ENCODE measurements at regions not wholly inside any gene's neighbourhood (a gene's known extent, or its start where the extent isn't known, plus 50 kb on each side); places are given as distances from the start of the nearest gene placed in this dataset.

DNA sequence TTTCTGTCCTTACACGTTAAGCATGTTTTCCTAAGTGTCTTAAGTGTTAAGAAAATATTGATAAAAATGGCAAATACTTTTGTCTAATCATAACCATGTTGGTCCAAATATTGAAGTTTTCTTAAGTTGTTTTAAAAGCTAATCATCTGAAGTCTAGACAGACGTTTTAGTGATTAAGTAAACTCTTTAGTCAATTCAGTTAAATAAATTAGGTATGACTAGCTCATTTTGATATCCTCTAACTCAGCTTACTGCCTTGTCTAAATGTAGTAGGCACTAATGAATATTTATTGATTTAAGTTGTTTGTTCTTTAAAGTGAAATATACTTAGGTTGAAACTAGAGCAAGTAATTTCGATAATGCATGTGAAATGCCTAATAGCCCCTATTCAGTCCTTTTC, 471.8 kb upstream of the CHST9 start:
- no peak for TF ChIP-seq CTCF (IDR thresholded peaks at IDR 0.05; ENCODE audit: control insufficient read depth, insufficient read depth, low read depth, low read length, missing control alignments)
- no peak overlapping the region for H3K4me3 ChIP-seq (ENCODE audit: control insufficient read depth, low read depth, low read length)
- DNase-seq (ENCODE audit: low read depth) = no peak

- no peak overlapping the region for H3K4me3 ChIP-seq (ENCODE audit: control insufficient read depth, low read depth, low read length)
- no peak for DNase-seq (ENCODE audit: low read depth)
- no peak for TF ChIP-seq CTCF (IDR thresholded peaks at IDR 0.05; ENCODE audit: control insufficient read depth, insufficient read depth, low read depth, low read length, missing control alignments)
Observed at GRCh38 chr18:27656167-27656778, 471.2 kb upstream of the CHST9 start.

- no peak for DNase-seq (ENCODE audit: low read depth)
- no peak overlapping the region for H3K4me3 ChIP-seq (ENCODE audit: control insufficient read depth, low read depth, low read length)
Observed at GRCh38 chr18:27653247-27653646, 468.1 kb upstream of the CHST9 start.

GRCh38 chr18:27652480-27653121, 467.5 kb upstream of the CHST9 start:
- H3K4me3 ChIP-seq (ENCODE audit: control insufficient read depth, low read depth, low read length) = no peak overlapping the region
- no peak for TF ChIP-seq CTCF (IDR thresholded peaks at IDR 0.05; ENCODE audit: control insufficient read depth, insufficient read depth, low read depth, low read length, missing control alignments)
- DNase-seq (ENCODE audit: low read depth) = no peak

More at GRCh38 chr18:27653247-27653646, 468.1 kb upstream of the CHST9 start:
- TF ChIP-seq CTCF (IDR thresholded peaks at IDR 0.05; ENCODE audit: control insufficient read depth, insufficient read depth, low read depth, low read length, missing control alignments) = no peak

- H3K4me3 ChIP-seq (ENCODE audit: control insufficient read depth, low read depth, low read length) = no peak overlapping the region
- no peak for DNase-seq (ENCODE audit: low read depth)
- TF ChIP-seq CTCF (IDR thresholded peaks at IDR 0.05; ENCODE audit: control insufficient read depth, insufficient read depth, low read depth, low read length, missing control alignments) = no peak
Observed at GRCh38 chr18:27649621-27650020, 464.5 kb upstream of the CHST9 start.

DNA sequence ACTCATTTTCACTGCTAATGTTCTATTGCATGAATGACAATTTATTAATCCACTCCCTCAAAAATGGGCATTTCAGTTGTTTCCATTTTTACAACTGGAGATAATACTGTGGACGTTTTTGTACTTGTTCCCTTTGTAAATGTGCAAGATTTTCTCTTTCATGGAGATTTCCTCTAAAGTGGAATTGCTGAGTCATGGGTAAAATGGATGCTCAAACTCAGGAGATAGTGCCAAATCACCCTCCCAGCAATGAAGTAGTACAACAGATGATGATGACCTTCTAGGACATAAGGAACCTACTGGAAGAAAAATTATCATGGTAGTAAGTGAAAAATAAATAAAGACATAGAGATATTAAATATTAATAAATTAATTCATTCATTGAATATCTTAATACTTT, 460.8 kb upstream of the CHST9 start:
- no peak for TF ChIP-seq CTCF (IDR thresholded peaks at IDR 0.05; ENCODE audit: control insufficient read depth, insufficient read depth, low read depth, low read length, missing control alignments)
- no peak overlapping the region for H3K4me3 ChIP-seq (ENCODE audit: control insufficient read depth, low read depth, low read length)
- no peak for DNase-seq (ENCODE audit: low read depth)
